ENCODE measurements at regions not wholly inside any gene's neighbourhood (a gene's known extent, or its start where the extent isn't known, plus 50 kb on each side); places are given as distances from the start of the nearest gene placed in this dataset.

- Histone ChIP-seq H4K20me1 (ENCODE audit: insufficient read depth) (no peaks in the 10 kb centered on the region), H3F3A (ENCODE audit: insufficient read depth, low read length, poor library complexity, severe bottlenecking) (no peaks in the 10 kb centered on the region), H2AFZ (ENCODE audit: low read depth, low read length) (no peak overlapping the region), H3K9me2 (ENCODE audit: insufficient read depth, low read length) (no peaks in the 10 kb centered on the region), H3K9me3 (ENCODE audit: low read length) (no peaks in the 10 kb centered on the region), H3K27me3 (ENCODE audit: insufficient read depth, low read depth, low read length) (no peaks in the 10 kb centered on the region), H3K27ac (ENCODE audit: low read length) (no peak overlapping the region), H3K36me3 (ENCODE audit: insufficient read depth, low read length) (no peaks in the 10 kb centered on the region), H3K4me2 (ENCODE audit: low read length) (no peak overlapping the region), H3K4me3 (ENCODE audit: low read length) (no peak overlapping the region), H3K9ac (ENCODE audit: low read length) (no peak overlapping the region), H3K79me2 (replicated peaks; ENCODE audit: insufficient read depth, low read length) (no peaks in the 10 kb centered on the region)
- TF ChIP-seq EZH2 (IDR thresholded peaks at IDR 0.05; ENCODE audit: borderline replicate concordance, insufficient read depth, low read length, poor library complexity, severe bottlenecking) (no peak), CTCF (IDR thresholded peaks at IDR 0.05; ENCODE audit: poor library complexity, severe bottlenecking) (no peak), RAD21 (conservative IDR thresholded peaks at IDR 0.05) (no peak), SMC3 (conservative IDR thresholded peaks at IDR 0.05; ENCODE audit: poor library complexity) (no peak), TAF1 (IDR thresholded peaks at IDR 0.05; ENCODE audit: low read depth) (no peak), MXI1 (conservative IDR thresholded peaks at IDR 0.05; ENCODE audit: poor library complexity, severe bottlenecking) (no peak), POLR2AphosphoS5 (IDR thresholded peaks at IDR 0.05) (no peak), REST (IDR thresholded peaks at IDR 0.05; ENCODE audit: borderline replicate concordance) (no peak), EP300 (conservative IDR thresholded peaks at IDR 0.05; ENCODE audit: poor library complexity, severe bottlenecking) (no peak)
Measured at GRCh38 chr12:90163975-90164374, 455.3 kb upstream of the ATP2B1 start.

GRCh38 chr12:90153827-90154226 lies 445.2 kb upstream of the ATP2B1 start:
- TF ChIP-seq POLR2AphosphoS5 (IDR thresholded peaks at IDR 0.05) (no peak), SMC3 (conservative IDR thresholded peaks at IDR 0.05; ENCODE audit: poor library complexity) (no peak), TAF1 (IDR thresholded peaks at IDR 0.05; ENCODE audit: low read depth) (no peak), EZH2 (IDR thresholded peaks at IDR 0.05; ENCODE audit: borderline replicate concordance, insufficient read depth, low read length, poor library complexity, severe bottlenecking) (no peak), EP300 (conservative IDR thresholded peaks at IDR 0.05; ENCODE audit: poor library complexity, severe bottlenecking) (no peak), REST (IDR thresholded peaks at IDR 0.05; ENCODE audit: borderline replicate concordance) (no peak)
- Histone ChIP-seq H2AFZ (ENCODE audit: low read depth, low read length) (no peak overlapping the region), H4K20me1 (ENCODE audit: insufficient read depth) (no peaks in the 10 kb centered on the region), H3K9ac (ENCODE audit: low read length) (no peak overlapping the region), H3K4me2 (ENCODE audit: low read length) (no peak overlapping the region), H3K9me2 (ENCODE audit: insufficient read depth, low read length) (no peaks in the 10 kb centered on the region), H3K79me2 (replicated peaks; ENCODE audit: insufficient read depth, low read length) (no peaks in the 10 kb centered on the region), H3K4me3 (ENCODE audit: low read length) (no peak overlapping the region), H3K9me3 (ENCODE audit: low read length) (no peaks in the 10 kb centered on the region), H3K36me3 (ENCODE audit: insufficient read depth, low read length) (no peaks in the 10 kb centered on the region), H3F3A (ENCODE audit: insufficient read depth, low read length, poor library complexity, severe bottlenecking) (no peaks in the 10 kb centered on the region), H3K27ac (ENCODE audit: low read length) (no peak overlapping the region), H3K27me3 (ENCODE audit: insufficient read depth, low read depth, low read length) (no peaks in the 10 kb centered on the region)

Measured in neural cell (in vitro differentiated cells).